ENCODE measurements at regions not wholly inside any gene's neighbourhood (a gene's known extent, or its start where the extent isn't known, plus 50 kb on each side); places are given as distances from the start of the nearest gene placed in this dataset.

- TF ChIP-seq GTF2F1 (IDR thresholded peaks at IDR 0.05; ENCODE audit: borderline replicate concordance, low read depth, low read length) (no peak), CEBPB (IDR thresholded peaks at IDR 0.05; ENCODE audit: low read depth, low read length) (no peak), BRCA1 (IDR thresholded peaks at IDR 0.05; ENCODE audit: low read depth, low read length) (no peak), KDM4A (IDR thresholded peaks at IDR 0.05; ENCODE audit: low read depth, low read length, severe bottlenecking) (no peak), CREB1 (IDR thresholded peaks at IDR 0.05) (no peak), BCL11A (IDR thresholded peaks at IDR 0.05; ENCODE audit: low read depth in 2 of 2, low read length in 2 of 2) (no peak)
Observed at GRCh38 chr5:130549884-130550561, 615.0 kb downstream of the HINT1 start (continued).

All from H1 (cell line).